CD4-positive, alpha-beta T cell treated with Interleukin-2 at 100 ng/mL for 4 hours (primary cell): ENCODE measurements at regions not wholly inside any gene's neighbourhood (a gene's known extent, or its start where the extent isn't known, plus 50 kb on each side); places are given as distances from the start of the nearest gene placed in this dataset.

Source experiments
- DNase-seq: peaks from one replicate; pipeline ENCODE4 v3.0.0-alpha.2; 2020; ENCODE audit warnings: low spot score

- DNase-seq: no peak
Measured at GRCh38 chr2:8527031-8527430, 154.8 kb upstream of the ID2 start.

GRCh38 chr2:8527676-8528075, 154.2 kb upstream of the ID2 start:
- no peak for DNase-seq

GRCh38 chr2:8528863-8529262, 153.0 kb upstream of the ID2 start:
- no peak for DNase-seq

GRCh38 chr2:8529706-8530277, 152.1 kb upstream of the ID2 start:
- no peak for DNase-seq

GRCh38 chr2:8531481-8531880, 150.4 kb upstream of the ID2 start:
- no peak for DNase-seq

GRCh38 chr2:8532438-8532837, 149.4 kb upstream of the ID2 start:
- DNase-seq: no peak

GRCh38 chr2:8533923-8534322, 147.9 kb upstream of the ID2 start:
- DNase-seq: no peak

- DNase-seq: no peak
Measured at GRCh38 chr2:8534386-8534728, 147.5 kb upstream of the ID2 start.

GRCh38 chr2:8534729-8535468, 147.0 kb upstream of the ID2 start:
- DNase-seq: no peak

GRCh38 chr2:8535469-8535795, 146.4 kb upstream of the ID2 start:
- no peak for DNase-seq

- no peak for DNase-seq
Measured at GRCh38 chr2:8535821-8536685, 145.8 kb upstream of the ID2 start.

- no peak for DNase-seq
Measured at GRCh38 chr2:8536686-8537561, 144.9 kb upstream of the ID2 start.

- DNase-seq: no peak
Measured at GRCh38 chr2:8537562-8538155, 144.2 kb upstream of the ID2 start.

- no peak for DNase-seq
Measured at GRCh38 chr2:8538531-8538930, 143.3 kb upstream of the ID2 start.

GRCh38 chr2:8538931-8539621, 142.8 kb upstream of the ID2 start:
- no peak for DNase-seq

- no peak for DNase-seq
Measured at GRCh38 chr2:8539743-8540551, 141.9 kb upstream of the ID2 start.

- no peak for DNase-seq
Measured at GRCh38 chr2:8540552-8541055, 141.3 kb upstream of the ID2 start.

- no peak for DNase-seq
Measured at GRCh38 chr2:8541223-8541622, 140.6 kb upstream of the ID2 start.

- DNase-seq: no peak
Measured at GRCh38 chr2:8541636-8542035, 140.2 kb upstream of the ID2 start.

- DNase-seq: no peak
Measured at GRCh38 chr2:8542381-8543059, 139.3 kb upstream of the ID2 start.
